ENCODE measurements at regions not wholly inside any gene's neighbourhood (a gene's known extent, or its start where the extent isn't known, plus 50 kb on each side); places are given as distances from the start of the nearest gene placed in this dataset.
A peak's percentile ranks its signal among the peaks of the same experiment; 100 is the strongest.

DNA sequence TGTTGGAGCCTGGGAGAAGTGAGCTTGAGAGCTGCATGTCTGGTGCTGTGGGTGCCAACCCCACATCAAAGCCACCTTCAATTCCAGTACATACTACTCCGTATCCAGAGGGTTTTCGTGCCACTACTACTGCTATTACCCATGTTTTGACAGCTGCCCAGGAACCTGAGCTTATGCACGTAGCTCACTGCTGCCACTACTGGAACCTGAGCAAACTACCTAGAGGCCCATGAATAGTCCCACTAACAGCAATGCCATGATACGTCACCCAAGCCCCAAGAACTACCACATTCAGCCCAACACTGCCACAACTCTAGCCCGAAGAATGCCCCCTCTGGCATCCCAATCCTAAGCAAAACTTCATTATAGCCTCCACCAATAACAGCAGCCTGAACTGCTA is 215.2 kb upstream of the BCHE start:
- 80% methylated on average over 5 of the region's 5 CpGs for WGBS
- intact Hi-C loops (cut with DNase I) = no loop called here

GRCh38 chr3:166029507-166029906 is 192.3 kb upstream of the BCHE start:
- DNase-seq (ENCODE audit: low spot score) = no peak
- H3K27ac ChIP-seq = no peak overlapping the region
- TF ChIP-seq POLR2AphosphoS5 (IDR thresholded peaks at IDR 0.05) (no peak), POLR2A (IDR thresholded peaks at IDR 0.05) (no peak), CTCF (IDR thresholded peaks at IDR 0.05) (no peak)
- H3K4me1 ChIP-seq (replicated peaks) = no peaks in the 10 kb centered on the region
- H3K36me3 ChIP-seq = no peaks in the 10 kb centered on the region
- intact Hi-C loops (cut with DNase I) = no loop called here
- no peaks in the 10 kb centered on the region for H3K9me3 ChIP-seq
- WGBS = 71% methylated on average over 3 of the region's 3 CpGs
- no peaks in the 10 kb centered on the region for H3K27me3 ChIP-seq (replicated peaks; ENCODE audit: insufficient read depth)
- H3K4me3 ChIP-seq = no peak overlapping the region

More for the DNA sequence above, 215.2 kb upstream of the BCHE start:
- no peaks in the 10 kb centered on the region for H3K4me1 ChIP-seq (replicated peaks)
- no peaks in the 10 kb centered on the region for H3K9me3 ChIP-seq
- DNase-seq (ENCODE audit: low spot score) = no peak
- H3K36me3 ChIP-seq = no peaks in the 10 kb centered on the region
- no peak overlapping the region for H3K27ac ChIP-seq
- H3K27me3 ChIP-seq (replicated peaks; ENCODE audit: insufficient read depth) = no peaks in the 10 kb centered on the region
- H3K4me3 ChIP-seq = no peak overlapping the region
- TF ChIP-seq CTCF (IDR thresholded peaks at IDR 0.05) (no peak), POLR2AphosphoS5 (IDR thresholded peaks at IDR 0.05) (no peak), POLR2A (IDR thresholded peaks at IDR 0.05) (no peak)

- no peak for DNase-seq (ENCODE audit: low spot score)
- Histone ChIP-seq H3K9me3 (no peaks in the 10 kb centered on the region), H3K27me3 (replicated peaks; ENCODE audit: insufficient read depth) (no peaks in the 10 kb centered on the region), H3K4me1 (replicated peaks) (no peaks in the 10 kb centered on the region), H3K4me3 (no peak overlapping the region), H3K27ac (no peak overlapping the region), H3K36me3 (no peaks in the 10 kb centered on the region)
- WGBS = 15% methylated on average over 1 of the region's 1 CpG
- TF ChIP-seq CTCF (IDR thresholded peaks at IDR 0.05) (peak in 3 of 4 experiments; percentile 42 to 51 (median 51)), POLR2AphosphoS5 (IDR thresholded peaks at IDR 0.05) (no peak)
- intact Hi-C loops (cut with DNase I) = loop anchor here (10.0 kb wide), 1 partner anchor 1022 kb away; no protein-coding TSS in a partner anchor
Measured at GRCh38 chr3:166013073-166013679, 176.0 kb upstream of the BCHE start.

- Histone ChIP-seq H3K36me3 (no peaks in the 10 kb centered on the region), H3K9me3 (no peaks in the 10 kb centered on the region), H3K4me1 (replicated peaks) (no peaks in the 10 kb centered on the region), H3K4me3 (no peak overlapping the region), H3K27ac (no peak overlapping the region), H3K27me3 (replicated peaks; ENCODE audit: insufficient read depth) (no peaks in the 10 kb centered on the region)
- WGBS = 86% methylated on average over 1 of the region's 1 CpG
- intact Hi-C loops (cut with DNase I) = loop anchor here (10.0 kb wide), 1 partner anchor 1023 kb away; no protein-coding TSS in a partner anchor
- no peak for TF ChIP-seq CTCF (IDR thresholded peaks at IDR 0.05)
- no peak for TF ChIP-seq POLR2AphosphoS5 (IDR thresholded peaks at IDR 0.05)
- no peak for TF ChIP-seq POLR2A (IDR thresholded peaks at IDR 0.05)
- DNase-seq (ENCODE audit: low spot score) = no peak
Measured at GRCh38 chr3:166011771-166012170, 174.5 kb upstream of the BCHE start.

DNA sequence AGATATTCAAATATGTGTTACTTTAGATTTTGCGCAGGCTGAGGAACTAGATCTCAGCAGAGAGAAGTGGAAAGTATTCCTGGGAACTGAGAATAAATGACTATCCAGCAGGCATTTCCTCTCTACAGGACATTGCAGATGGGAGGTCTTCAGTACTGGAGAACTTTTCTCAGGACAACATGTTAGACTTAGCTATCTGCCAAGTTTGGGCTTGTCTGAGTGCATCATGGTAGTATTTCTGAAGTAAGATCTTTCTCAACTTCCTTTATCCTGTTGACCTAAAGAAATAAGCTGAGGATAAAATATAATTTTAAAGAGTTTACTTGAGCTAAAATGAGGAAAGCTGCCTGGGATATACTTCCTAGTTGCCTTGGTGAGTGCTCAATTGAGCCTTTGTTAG is 167.9 kb upstream of the BCHE start:
- DNase-seq (ENCODE audit: low spot score) = no peak
- Histone ChIP-seq H3K4me1 (replicated peaks) (no peaks in the 10 kb centered on the region), H3K27me3 (replicated peaks; ENCODE audit: insufficient read depth) (no peaks in the 10 kb centered on the region), H3K27ac (no peak overlapping the region), H3K36me3 (no peaks in the 10 kb centered on the region), H3K9me3 (no peaks in the 10 kb centered on the region), H3K4me3 (no peak overlapping the region)
- 96% methylated on average over 1 of the region's 1 CpG for WGBS
- intact Hi-C loops (cut with DNase I) = no loop called here
- TF ChIP-seq CTCF (IDR thresholded peaks at IDR 0.05) (no peak), POLR2AphosphoS5 (IDR thresholded peaks at IDR 0.05) (no peak), POLR2A (IDR thresholded peaks at IDR 0.05) (no peak)

All from prostate gland (tissue), 2 donors.